ENCODE measurements at regions not wholly inside any gene's neighbourhood (a gene's known extent, or its start where the extent isn't known, plus 50 kb on each side); places are given as distances from the start of the nearest gene placed in this dataset.

- CTCF ChIA-PET = interaction anchor here (0.8 kb wide), 1 partner anchor 26 kb away, joined by 4 read pairs; no protein-coding TSS in a partner anchor
- Mint-ChIP-seq H3K27ac (no peak overlapping the region), H3K4me1 (ENCODE audit: low read depth) (no peaks in the 10 kb centered on the region), H3K4me3 (no peak overlapping the region), H3K9me3 (peaks cover 2% of the 10 kb centered on the region), H3K27me3 (peaks cover 12% of the 10 kb centered on the region), H3K36me3 (ENCODE audit: low read depth) (no peaks in the 10 kb centered on the region)
- DNase-seq (no peak), ATAC-seq (no peak)
- intact Hi-C loops (cut with micrococcal nuclease) = no loop called here
- POLR2A ChIA-PET = no interaction called here
- TF ChIP-seq CTCF (IDR thresholded peaks at IDR 0.05) = no peak
Measured at GRCh38 chr5:174599992-174600391, 124.4 kb upstream of the MSX2 start.

GRCh38 chr5:174601946-174602345, 122.4 kb upstream of the MSX2 start:
- no peak for TF ChIP-seq CTCF (IDR thresholded peaks at IDR 0.05)
- Mint-ChIP-seq H3K36me3 (ENCODE audit: low read depth) (no peaks in the 10 kb centered on the region), H3K27ac (no peak overlapping the region), H3K9me3 (peaks cover 2% of the 10 kb centered on the region), H3K4me3 (no peak overlapping the region), H3K27me3 (peaks cover 14% of the 10 kb centered on the region), H3K4me1 (ENCODE audit: low read depth) (no peaks in the 10 kb centered on the region)
- intact Hi-C loops (cut with micrococcal nuclease) = no loop called here
- CTCF ChIA-PET = no interaction called here
- ATAC-seq (no peak), DNase-seq (no peak)
- POLR2A ChIA-PET = no interaction called here

GRCh38 chr5:174606153-174606552, 118.2 kb upstream of the MSX2 start:
- CTCF ChIA-PET = no interaction called here

GRCh38 chr5:174606646-174607045, 117.7 kb upstream of the MSX2 start:
- intact Hi-C loops (cut with micrococcal nuclease) = no loop called here
- ChIA-PET CTCF (no interaction called here), POLR2A (no interaction called here)
- no peak for DNase-seq
- Mint-ChIP-seq H3K27me3 (peaks cover 8% of the 10 kb centered on the region), H3K36me3 (ENCODE audit: low read depth) (no peaks in the 10 kb centered on the region), H3K4me3 (no peak overlapping the region), H3K27ac (no peak overlapping the region), H3K9me3 (peaks cover 2% of the 10 kb centered on the region), H3K4me1 (ENCODE audit: low read depth) (no peaks in the 10 kb centered on the region)
- TF ChIP-seq CTCF (IDR thresholded peaks at IDR 0.05) = no peak
- ATAC-seq = no peak

More at GRCh38 chr5:174606153-174606552, 118.2 kb upstream of the MSX2 start:
- no peak for DNase-seq
- H3K36me3 Mint-ChIP-seq (ENCODE audit: low read depth) = no peaks in the 10 kb centered on the region
- no peak overlapping the region for H3K4me3 Mint-ChIP-seq
- peaks cover 2% of the 10 kb centered on the region for H3K9me3 Mint-ChIP-seq
- no peak overlapping the region for H3K27ac Mint-ChIP-seq
- H3K27me3 Mint-ChIP-seq = peaks cover 8% of the 10 kb centered on the region
- intact Hi-C loops (cut with micrococcal nuclease) = no loop called here
- POLR2A ChIA-PET = no interaction called here
- H3K4me1 Mint-ChIP-seq (ENCODE audit: low read depth) = no peaks in the 10 kb centered on the region
- no peak for ATAC-seq
- TF ChIP-seq CTCF (IDR thresholded peaks at IDR 0.05) = no peak

- Mint-ChIP-seq H3K27ac (no peak overlapping the region), H3K9me3 (peaks cover 2% of the 10 kb centered on the region), H3K4me3 (no peak overlapping the region), H3K4me1 (ENCODE audit: low read depth) (no peaks in the 10 kb centered on the region), H3K27me3 (peaks cover 8% of the 10 kb centered on the region), H3K36me3 (ENCODE audit: low read depth) (no peaks in the 10 kb centered on the region)
- ChIA-PET POLR2A (no interaction called here), CTCF (no interaction called here)
- intact Hi-C loops (cut with micrococcal nuclease) = no loop called here
- TF ChIP-seq CTCF (IDR thresholded peaks at IDR 0.05) = no peak
- DNase-seq = no peak
- no peak for ATAC-seq
Measured at GRCh38 chr5:174607205-174607604, 117.2 kb upstream of the MSX2 start.

Data from activated CD8-positive, alpha-beta T cell treated with anti-CD3 and anti-CD28 coated beads for 36 hours (primary cell).